HG03571 (cell line): ENCODE measurements at regions not wholly inside any gene's neighbourhood (a gene's known extent, or its start where the extent isn't known, plus 50 kb on each side); places are given as distances from the start of the nearest gene placed in this dataset.

Source experiments
- ATAC-seq: cut with Tn5 transposase; IDR thresholded peaks from one replicate; pipeline ENCODE4 v1.9.1; 2021; ENCODE audit not compliant: unreplicated experiment

- peak; percentile 56 for ATAC-seq
These were observed 56.1 kb upstream of the SLC35G4 start for GRCh38 chr18:11553098-11553940.

DNA sequence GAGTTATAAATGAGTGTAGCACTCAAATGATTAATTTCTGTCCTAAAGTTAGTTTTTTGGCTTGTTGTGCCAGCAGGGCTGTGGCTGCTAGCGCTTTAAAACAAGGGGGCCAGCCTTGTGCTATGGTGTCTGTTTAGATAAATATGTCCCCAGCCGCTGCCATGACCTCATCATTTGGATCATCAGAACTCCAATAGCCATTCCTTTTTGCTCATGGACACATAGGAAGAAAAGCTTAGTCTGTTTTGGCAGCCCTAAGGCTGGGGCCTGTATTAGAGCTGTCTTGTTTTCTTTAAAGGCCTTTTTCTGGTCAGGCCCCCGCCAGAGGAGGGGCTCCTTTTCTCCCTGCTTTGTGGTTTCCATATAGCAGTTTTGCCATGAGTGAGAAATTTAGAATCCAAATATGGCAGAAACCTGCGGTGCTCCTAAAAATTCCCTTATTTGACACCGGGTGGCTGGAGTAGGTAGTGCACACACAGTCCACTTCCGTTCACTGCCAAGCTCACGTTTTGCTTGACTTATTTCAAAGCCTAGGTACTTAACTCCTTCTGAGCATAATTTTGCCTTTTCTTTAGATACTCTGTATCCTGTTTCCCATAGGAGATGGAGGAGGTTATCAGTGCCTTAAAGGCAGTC is 60.4 kb upstream of the SLC35G4 start:
- ATAC-seq, result no peak

DNA sequence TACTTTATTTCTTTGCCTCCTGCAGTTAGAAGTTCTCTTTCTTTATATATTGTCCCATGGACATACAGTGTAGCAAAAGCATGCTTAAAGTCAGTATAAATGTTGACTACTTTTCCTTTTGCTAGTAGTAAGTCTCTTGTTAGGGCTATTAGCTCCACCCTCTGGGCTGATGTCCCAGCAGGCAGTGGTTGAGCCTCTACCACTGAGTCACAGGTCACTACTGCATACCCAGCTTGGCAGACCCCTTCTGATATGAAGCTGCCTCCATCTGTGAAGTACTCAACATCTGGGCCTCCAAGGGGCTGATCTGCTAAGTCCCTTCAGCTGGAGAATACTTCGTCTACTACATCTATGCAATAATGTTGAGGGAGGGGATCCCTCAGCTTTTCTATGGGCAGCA is 61.0 kb upstream of the SLC35G4 start:
- no peak for ATAC-seq

DNA sequence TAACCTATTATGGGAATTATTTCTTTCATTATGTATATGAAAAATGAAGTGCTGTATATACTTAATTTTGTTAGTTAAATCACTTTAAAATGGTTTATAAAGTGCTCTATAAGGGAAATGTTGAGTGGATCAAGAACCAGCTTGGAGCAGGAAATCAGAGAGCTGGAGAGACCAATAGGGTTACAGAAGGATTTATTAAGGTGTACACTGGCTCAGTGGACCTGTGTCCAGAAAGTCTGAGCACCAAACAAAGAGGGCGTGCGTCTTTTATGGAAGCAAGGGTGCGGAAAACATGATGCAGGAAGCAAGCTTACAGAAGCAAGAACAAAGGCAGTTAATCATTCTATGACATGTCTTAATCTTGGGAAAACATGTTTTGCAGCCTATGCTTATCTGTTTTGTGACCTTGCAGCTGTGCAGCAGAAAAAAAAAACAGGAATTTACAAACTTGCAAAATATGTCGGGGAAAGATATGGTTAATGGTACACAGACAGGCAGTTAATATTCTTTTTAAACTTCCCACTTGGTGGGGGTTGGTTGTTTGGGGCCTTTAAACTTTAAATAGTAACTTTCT is 65.2 kb upstream of the SLC35G4 start:
- no peak for ATAC-seq

DNA sequence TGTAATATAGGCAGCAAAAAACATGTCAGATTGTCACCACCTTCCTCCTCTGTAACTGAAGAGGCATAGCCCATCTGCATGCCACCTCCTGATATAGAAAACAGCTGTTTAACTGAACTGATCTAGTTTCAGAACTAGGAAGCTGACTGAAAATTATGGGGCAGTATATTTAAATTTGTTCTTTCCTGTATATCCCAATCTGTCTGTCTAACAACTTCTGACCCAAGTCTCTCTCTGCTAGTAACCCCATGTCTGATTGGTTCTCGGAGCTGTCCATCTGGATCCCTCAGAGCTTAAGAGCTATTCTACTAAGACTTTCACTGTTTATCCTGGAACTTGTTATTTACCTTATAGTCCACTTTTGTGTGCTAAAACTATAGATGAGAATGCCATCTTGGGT is 68.2 kb upstream of the SLC35G4 start:
- no peak for ATAC-seq

DNA sequence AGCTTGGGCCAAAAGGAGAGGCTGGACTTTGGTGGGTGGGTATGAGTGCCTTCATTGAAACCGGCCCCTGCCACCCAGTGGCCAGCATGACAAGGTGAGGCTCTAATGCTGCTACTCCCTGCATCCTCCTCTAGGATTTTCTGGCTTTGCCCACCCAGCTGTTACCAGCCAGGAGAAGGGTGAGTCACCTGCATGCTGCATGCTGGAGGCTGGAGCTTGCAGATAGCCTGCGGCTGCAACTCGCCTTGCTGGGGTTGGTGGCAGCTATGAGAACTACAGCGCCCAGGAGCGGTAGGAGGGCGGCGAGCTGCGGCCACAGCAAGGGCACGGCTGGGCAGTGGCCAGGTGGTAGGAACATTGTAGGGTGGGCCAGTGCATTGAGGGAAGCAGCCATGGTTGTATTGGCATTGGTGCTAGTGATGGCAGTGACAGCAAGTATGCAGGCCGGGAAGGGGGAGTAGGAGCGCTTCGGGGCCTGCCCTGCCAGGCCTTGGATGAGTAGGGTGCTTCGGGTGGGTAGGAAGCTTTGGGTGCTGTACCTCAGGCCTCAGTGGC is 75.4 kb upstream of the SLC35G4 start:
- no peak for ATAC-seq

DNA sequence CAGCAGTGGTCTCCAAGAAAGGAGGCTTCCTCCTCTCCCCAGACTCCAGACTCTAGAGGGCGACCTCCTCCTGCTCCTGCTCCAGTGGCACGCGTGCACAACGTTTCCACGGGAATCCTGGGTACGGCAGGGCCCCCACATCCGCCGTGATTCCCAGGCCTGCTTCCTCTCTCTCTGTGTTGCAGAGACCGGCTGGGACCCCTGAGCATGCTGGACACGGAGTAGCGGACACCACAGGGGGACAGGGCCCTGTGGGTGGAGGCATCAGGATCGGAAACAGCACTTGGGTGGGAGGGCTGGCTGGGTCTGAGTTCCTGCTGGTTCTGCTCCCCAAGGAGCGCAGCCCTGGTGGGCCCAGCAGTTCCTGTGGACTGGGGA is 75.9 kb upstream of the SLC35G4 start:
- ATAC-seq, result no peak

GRCh38 chr18:11532758-11533512 is 76.5 kb upstream of the SLC35G4 start:
- ATAC-seq, result no peak

DNA sequence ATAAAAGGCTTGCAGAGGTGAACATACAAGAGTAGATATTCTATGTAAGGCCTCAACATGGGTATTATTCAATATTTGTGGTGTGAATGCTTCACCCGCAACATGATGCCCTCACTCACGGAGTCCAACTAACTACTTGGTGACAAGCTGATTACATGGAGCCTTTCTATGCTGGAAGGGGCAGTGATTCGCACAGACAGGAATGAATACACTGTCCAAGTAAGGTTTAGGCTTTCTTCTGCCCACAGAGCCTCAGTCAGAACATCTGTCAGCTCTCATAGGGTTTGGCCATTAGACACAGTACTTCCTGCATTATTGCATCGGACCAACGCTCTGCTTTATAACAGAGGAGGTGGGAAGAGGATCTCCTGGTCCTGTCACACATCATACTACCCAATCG is 80.3 kb upstream of the SLC35G4 start:
- no peak for ATAC-seq

DNA sequence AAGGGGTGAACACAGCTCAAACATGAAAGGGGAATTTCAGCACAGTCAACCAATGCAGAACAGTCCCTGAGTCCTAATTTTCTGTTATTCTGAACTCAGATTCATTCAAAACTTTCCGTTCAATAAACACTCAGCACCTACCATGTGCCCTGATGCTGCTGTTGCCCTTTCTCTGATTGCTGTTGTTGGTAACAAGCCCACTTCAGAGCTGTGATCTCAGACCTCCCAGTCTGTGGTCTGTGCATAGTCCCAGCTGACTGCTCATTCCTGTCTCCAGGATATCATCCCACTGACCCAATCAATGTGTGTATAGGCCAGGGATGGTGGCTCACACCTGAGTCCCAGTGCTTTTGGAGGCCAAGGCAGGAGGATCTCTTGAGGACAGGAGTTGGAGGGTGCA is 82.7 kb upstream of the SLC35G4 start:
- ATAC-seq, result no peak

- no peak for ATAC-seq
These were observed 85.6 kb upstream of the SLC35G4 start for GRCh38 chr18:11523804-11524203.

- no peak for ATAC-seq
These were observed 86.4 kb upstream of the SLC35G4 start for GRCh38 chr18:11522992-11523391.

GRCh38 chr18:11521853-11522252 is 87.5 kb upstream of the SLC35G4 start:
- no peak for ATAC-seq

GRCh38 chr18:11520536-11520935 is 88.9 kb upstream of the SLC35G4 start:
- no peak for ATAC-seq

GRCh38 chr18:11518788-11519685 is 90.4 kb upstream of the SLC35G4 start:
- peak; percentile 88 for ATAC-seq

GRCh38 chr18:11517704-11518103 is 91.7 kb upstream of the SLC35G4 start:
- no peak for ATAC-seq

DNA sequence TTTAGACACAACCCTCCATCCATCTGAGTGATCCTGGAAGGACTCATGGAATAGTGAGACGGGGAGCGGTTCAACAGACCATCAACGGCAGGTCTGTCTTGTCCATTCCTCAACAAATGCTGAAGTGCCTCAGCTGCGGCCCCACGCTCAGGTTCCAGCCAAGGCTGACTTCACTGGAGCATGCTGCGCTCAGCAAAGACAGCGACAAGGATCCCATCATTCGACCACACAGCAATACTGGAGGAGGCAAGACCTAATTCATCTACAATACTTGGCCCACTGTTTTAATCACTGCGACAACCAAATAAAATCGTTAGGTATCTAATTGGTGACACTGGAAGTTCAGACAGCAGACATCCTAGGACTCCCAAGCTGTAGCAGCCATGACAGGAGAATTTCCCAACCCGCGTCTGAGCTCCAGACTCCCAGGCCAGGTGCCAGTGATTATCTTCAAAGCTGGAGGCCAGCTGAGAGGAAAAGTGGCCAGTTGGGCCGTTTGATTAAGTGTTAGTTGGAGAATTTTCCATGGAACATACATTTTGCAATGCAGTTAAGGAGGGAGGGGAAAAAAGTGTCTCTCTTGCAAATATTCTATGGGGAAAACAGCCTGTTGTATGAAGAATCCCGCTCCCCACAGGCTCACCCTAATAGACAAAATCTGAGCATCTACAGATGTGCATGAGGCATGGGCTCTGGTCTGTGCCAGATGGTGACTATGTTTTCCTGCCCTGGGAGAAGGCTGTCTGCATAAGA is 92.5 kb upstream of the SLC35G4 start:
- ATAC-seq, result no peak

DNA sequence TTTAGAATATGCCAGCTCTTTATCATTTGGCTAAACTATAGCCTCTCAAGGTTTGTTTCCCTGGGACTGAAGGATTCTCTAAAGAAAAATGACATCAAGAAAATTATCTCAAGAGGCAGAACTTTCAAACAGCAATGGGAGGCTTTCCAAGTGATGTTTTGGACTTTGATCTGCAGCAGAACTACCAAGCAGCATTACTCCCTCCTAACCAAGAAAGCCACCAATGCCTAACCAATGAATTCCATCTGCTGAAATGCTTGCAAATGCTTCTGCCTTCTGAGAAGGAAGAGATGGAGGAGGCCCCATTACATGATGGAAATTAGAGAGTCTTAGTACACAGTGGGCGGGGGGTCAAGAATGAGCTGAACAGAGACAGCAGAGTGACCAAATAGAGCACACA is 95.1 kb upstream of the SLC35G4 start:
- ATAC-seq, result no peak
